ENCODE measurements at regions not wholly inside any gene's neighbourhood (a gene's known extent, or its start where the extent isn't known, plus 50 kb on each side); places are given as distances from the start of the nearest gene placed in this dataset.

DNA sequence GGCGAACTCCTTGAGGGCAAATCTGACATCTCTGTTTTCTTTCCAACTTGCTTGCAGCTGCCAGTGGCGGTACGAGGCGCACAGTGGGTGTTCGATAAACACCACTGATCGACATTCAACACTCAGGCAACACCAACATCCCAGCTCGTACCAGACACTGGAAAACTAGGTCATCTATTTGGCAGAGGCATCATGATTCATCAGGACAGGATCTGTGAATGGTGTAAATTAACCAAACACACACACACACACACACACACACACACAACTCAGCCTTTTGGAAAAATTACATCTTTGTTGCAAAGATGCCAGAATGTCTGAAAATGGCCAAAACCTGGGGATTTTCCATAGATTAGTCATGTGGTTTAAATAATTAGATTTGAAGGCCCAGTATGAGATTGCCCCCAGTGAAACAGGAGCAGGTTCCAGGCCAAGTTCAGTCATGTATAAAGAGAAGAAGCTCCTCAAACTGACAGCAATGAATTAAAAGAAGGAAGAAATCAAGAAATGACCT, 150.5 kb upstream of the NCKAP5 start:
- Histone ChIP-seq H4K20me1 (replicated peaks; ENCODE audit: control insufficient read depth, insufficient read depth, low read length) (no peaks in the 10 kb centered on the region), H3K27ac (ENCODE audit: extremely low read depth, low read depth, low read length) (no peak overlapping the region), H2AFZ (ENCODE audit: low read depth, low read length) (no peak overlapping the region), H3K36me3 (ENCODE audit: control insufficient read depth, insufficient read depth, low read length) (no peaks in the 10 kb centered on the region), H3K27me3 (ENCODE audit: control insufficient read depth in 2 of 2, insufficient read depth in 2 of 2, low read length in 2 of 2) (no peaks in the 10 kb centered on the region), H3K79me2 (ENCODE audit: control insufficient read depth, insufficient read depth, low read length) (no peaks in the 10 kb centered on the region), H3K4me1 (replicated peaks in 1 of 2; ENCODE audit: control insufficient read depth in 2 of 2, insufficient read depth in 2 of 2, low read length in 2 of 2) (no peaks in the 10 kb centered on the region), H3K9me1 (ENCODE audit: control insufficient read depth, insufficient read depth, low read length) (no peaks in the 10 kb centered on the region), H3K9ac (ENCODE audit: insufficient read depth in 1 of 2, low read depth in 2 of 2, low read length in 2 of 2) (no peak overlapping the region), H3K9me3 (replicated peaks; ENCODE audit: control insufficient read depth, insufficient read depth, low read depth, low read length) (no peaks in the 10 kb centered on the region), H3K4me3 (no peak overlapping the region), H3K4me2 (ENCODE audit: insufficient read depth, low read length) (no peak overlapping the region)
- DNase-seq (ENCODE audit: extremely low read depth in 1 of 4, low spot score in 3 of 4): no peak
- in situ Hi-C loops (cut with MboI): no loop called here
- no peak for FAIRE-seq
- ChIA-PET CTCF (ENCODE audit: low intra/inter-chr PET ratio) (no interaction called here), POLR2A (no interaction called here)
- intact Hi-C loops (cut with micrococcal nuclease): no loop called here
- WGBS (ENCODE audit: insufficient coverage, low coverage, missing lambda C conversion rate): 0% methylated on average over 7 of the region's 7 CpGs
- no peak for ATAC-seq
- TF ChIP-seq FOXK2 (conservative IDR thresholded peaks at IDR 0.05 in 1 of 2, IDR thresholded peaks at IDR 0.05 in 1 of 2; ENCODE audit: low read depth in 2 of 2) (no peak), NONO (IDR thresholded peaks at IDR 0.05; ENCODE audit: low read depth in 2 of 2, low read length in 1 of 2) (no peak), PCBP2 (IDR thresholded peaks at IDR 0.05; ENCODE audit: low read depth, low read length, poor library complexity, severe bottlenecking) (no peak), CBFA2T2 (conservative IDR thresholded peaks at IDR 0.05) (no peak), ZNF3 (CRISPR knock-in tag; IDR thresholded peaks at IDR 0.05) (no peak), DPF2 (IDR thresholded peaks at IDR 0.05) (no peak), GATAD2B (IDR thresholded peaks at IDR 0.05; ENCODE audit: borderline replicate concordance) (no peak), GABPB1 (CRISPR knock-in tag; IDR thresholded peaks at IDR 0.05) (no peak), FOS (IDR thresholded peaks at IDR 0.05; ENCODE audit: extremely low read depth, insufficient read length) (no peak), SNRNP70 (optimal IDR thresholded peaks at IDR 0.05; ENCODE audit: low read depth, low read length) (no peak), RHOXF2B (CRISPR knock-in tag; conservative IDR thresholded peaks at IDR 0.05) (no peak), ZNF354B (CRISPR knock-in tag; IDR thresholded peaks at IDR 0.05) (no peak)
- TF ChIP-seq, protein P1, sequence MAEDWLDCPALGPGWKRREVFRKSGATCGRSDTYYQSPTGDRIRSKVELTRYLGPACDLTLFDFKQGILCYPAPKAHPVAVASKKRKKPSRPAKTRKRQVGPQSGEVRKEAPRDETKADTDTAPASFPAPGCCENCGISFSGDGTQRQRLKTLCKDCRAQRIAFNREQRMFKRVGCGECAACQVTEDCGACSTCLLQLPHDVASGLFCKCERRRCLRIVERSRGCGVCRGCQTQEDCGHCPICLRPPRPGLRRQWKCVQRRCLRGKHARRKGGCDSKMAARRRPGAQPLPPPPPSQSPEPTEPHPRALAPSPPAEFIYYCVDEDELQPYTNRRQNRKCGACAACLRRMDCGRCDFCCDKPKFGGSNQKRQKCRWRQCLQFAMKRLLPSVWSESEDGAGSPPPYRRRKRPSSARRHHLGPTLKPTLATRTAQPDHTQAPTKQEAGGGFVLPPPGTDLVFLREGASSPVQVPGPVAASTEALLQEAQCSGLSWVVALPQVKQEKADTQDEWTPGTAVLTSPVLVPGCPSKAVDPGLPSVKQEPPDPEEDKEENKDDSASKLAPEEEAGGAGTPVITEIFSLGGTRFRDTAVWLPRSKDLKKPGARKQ (CRISPR knock-in tag; IDR thresholded peaks at IDR 0.05): no peak
- TF ChIP-seq, protein P2, sequence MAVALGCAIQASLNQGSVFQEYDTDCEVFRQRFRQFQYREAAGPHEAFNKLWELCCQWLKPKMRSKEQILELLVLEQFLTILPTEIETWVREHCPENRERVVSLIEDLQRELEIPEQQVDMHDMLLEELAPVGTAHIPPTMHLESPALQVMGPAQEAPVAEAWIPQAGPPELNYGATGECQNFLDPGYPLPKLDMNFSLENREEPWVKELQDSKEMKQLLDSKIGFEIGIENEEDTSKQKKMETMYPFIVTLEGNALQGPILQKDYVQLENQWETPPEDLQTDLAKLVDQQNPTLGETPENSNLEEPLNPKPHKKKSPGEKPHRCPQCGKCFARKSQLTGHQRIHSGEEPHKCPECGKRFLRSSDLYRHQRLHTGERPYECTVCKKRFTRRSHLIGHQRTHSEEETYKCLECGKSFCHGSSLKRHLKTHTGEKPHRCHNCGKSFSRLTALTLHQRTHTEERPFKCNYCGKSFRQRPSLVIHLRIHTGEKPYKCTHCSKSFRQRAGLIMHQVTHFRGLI (CRISPR knock-in tag; IDR thresholded peaks at IDR 0.05): no peak
- BruUV-seq (replicated peaks): no TSS peak
